COLO829 (cell line): ENCODE measurements at regions not wholly inside any gene's neighbourhood (a gene's known extent, or its start where the extent isn't known, plus 50 kb on each side); places are given as distances from the start of the nearest gene placed in this dataset.

Experiments
- DNase-seq: peaks from one replicate; pipeline ENCODE4 v3.0.0; 2012; ENCODE audit warnings: low spot score

DNA sequence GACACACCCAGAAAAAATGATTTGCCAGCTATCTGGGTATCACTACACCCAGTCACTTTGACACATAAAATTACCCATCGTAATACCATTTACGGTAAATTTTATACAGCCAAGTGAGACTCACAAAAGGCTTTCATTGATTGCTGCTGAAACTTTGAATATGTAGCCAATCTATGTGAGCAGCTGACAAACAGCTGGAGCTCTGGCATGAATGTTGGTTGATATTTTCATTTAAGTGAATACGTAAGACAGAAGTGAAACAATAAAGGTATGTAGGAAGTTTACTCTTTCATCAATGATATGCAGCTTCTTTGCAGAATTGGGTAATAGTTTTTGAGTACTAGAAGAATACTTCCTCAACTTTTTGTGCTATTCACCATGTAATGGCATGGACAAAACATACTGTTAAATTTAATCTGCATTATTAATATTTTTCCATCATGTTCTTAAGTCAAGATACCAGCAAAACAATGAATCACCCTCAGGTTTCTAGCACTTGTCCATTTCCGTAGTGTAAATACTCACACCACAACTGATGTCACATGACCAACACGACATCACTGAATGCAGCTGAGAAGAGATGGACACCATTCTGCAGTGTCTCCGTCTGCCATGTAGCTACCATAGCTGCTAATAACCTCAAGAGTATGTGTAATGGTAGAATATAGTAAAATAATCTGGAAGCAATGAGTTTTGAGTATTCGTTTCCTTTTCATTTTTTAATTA lies 205.9 kb upstream of the HES1 start:
- DNase-seq: no peak

DNA sequence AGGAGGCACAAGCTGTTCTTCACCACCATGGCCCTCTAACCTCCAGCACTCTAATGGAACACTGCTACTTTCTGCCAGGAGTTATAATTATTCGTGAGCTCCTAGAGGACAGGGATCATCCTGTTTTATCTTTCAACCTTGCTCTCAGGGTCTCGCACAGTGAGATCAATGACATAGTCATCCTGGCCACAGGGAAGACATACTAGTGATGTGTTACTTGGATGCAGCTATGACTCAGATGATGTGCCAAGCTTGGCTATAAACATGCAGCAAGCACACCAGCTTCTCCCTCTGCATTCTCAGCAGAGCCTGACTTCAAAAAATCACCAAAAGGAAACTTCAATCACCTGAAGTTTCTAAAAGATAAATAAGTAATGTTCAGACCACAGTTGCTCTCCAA lies 203.8 kb upstream of the HES1 start:
- DNase-seq: no peak

DNA sequence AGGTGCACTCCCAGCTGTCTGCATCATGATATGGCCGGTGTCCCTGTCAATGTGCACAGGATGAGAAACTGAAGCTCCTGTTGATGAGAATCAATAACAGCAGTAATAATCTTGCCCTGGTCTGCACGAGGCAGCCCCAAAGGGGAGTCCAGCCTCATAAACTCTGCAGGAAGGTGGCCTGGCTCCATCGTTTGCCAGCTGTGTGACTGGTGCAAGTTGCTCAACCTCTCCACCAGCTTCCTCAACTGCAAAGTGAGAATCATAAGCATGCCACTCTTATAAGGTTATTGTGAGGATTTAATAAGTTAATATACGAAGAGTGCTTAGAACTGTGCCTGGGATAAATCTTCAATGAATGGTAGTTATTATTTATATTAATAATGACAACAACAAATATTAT lies 203.4 kb upstream of the HES1 start:
- DNase-seq: no peak

DNA sequence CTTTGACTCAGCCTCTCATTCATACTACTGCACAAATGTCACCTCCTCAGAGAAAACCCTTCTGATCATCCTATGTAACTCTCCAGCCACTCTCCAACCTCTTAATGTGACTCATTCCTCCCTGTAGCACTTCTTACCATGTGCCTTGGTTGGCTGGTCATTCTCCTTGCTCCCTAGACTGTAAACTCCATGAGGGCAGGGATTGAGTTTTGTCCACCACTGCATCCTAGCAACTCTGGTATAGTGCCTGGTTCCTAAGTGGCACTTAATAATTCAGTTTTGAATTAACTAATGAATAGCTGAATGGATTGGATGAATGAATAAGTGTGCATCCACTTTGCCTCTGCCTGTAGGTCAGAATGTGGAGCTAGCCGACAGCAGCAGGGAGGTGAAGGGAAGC lies 202.5 kb upstream of the HES1 start:
- no peak for DNase-seq

DNA sequence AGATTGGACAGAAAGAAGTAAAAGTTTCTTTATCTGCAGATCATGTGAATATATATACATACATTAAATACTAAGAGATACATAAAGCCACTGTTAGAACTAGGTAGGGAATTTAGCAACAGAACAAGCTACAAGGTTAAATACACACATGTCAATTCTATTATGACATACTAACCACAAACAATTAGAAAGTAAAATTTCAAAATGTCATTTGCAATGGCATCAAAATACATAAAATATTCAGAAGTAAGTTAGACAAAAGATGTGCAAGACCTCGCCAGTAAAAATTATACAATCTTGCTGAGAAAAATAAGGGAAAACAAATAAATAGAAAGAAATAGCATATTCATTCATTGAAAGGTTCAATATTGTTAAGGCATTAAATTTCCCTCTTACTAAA lies 200.0 kb upstream of the HES1 start:
- no peak for DNase-seq

DNA sequence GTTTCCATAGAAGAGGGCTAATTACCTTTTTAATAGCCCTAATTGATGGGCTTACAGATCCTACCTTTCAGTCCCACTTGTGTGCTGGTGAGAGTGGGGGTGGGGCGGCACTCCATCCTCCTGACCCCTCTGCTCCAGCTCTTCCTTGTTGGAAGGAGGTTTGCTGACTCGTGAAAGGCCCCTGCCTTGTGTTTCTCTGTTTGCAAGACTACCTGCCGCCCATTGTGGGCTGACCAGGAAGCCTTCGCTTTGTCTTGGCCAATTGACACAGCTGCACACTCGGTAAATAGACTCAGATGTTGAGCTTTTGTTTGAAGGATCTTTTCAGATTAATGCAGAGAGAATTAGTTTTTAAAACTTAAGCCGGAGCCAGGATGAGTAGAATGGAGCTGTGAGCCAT lies 197.3 kb upstream of the HES1 start:
- no peak for DNase-seq

DNA sequence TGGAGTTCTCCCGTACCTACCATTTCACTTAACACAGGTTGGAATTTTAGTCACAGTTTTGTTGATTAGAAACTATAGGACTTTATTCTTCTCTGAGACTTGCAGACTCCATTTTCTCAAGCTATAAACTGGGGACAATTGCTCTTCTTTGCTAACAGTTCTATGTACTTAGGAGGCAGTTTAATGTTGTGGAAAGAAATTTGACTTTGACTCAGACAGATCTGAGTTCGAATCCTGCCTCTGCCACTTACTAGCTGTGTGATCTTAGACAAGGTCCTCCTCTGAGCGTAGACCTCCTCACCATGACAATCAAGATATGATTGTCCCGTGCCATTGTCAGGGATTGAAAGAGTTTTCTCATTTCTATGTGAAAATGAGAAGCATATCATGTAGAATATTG lies 196.4 kb upstream of the HES1 start:
- no peak for DNase-seq

DNA sequence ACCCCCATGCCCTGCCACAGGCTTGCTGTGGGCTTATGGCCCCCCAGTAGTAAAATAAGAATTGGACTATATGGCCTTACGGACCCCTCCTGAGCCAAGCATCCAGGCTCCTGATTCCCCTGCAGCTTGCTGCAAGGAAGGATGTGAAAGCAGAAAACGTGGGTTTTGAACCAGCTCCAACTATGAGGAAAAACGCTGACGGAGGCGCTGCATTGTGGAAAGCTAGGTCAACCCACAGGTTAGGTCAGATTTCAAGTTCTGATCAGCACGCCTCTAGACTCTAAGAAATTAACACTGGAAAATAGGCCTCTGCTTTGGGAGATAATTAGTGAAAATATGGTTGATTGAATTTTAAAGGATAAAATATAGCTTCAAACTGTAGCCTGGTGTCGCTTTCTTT lies 195.4 kb upstream of the HES1 start:
- DNase-seq: no peak

DNA sequence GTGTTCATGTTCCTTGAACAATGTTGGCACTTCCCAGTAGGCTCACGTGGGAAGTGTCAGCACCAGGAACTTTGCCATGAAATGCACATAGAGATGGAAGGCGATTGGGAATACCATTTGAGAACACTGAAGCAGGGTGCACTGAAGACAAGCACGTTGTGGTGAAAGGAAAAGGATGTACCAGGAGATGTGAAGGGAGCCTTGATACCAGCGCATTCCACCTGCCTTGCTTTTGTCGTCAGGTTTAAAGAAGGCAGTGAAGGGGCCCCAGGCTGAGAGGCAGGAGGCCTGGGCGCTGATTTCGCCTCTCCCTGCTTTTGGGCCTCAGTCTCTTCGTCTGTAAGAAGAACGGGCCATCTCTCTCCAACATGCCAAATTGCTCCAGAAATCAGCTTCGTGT lies 194.5 kb upstream of the HES1 start:
- DNase-seq: no peak

DNA sequence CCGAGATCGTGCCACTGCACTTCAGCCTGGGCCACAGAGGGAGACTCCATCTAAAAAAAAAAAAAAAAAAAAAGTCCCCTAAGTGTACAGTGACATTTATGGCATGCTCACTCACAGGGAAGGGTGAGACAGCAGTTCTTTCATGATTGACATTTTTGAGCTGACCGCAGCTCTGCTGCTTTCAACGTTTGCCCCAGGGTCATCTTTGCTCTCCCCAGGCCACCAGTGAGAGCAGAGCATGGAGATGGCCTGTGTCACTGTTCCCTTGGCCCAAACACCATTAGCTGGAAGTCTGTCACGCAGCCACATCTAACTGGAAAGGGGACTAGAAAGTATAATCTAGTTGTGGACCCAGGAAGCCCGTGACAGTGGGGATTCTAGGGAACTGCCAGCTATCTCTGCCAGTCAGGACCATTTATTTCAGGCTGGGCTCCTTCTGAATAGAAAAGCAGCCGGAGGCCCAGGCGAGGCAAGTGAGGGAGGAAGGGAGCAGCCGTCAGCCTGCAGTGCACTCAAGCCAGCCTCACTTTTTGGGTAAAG lies 193.4 kb upstream of the HES1 start:
- no peak for DNase-seq

DNA sequence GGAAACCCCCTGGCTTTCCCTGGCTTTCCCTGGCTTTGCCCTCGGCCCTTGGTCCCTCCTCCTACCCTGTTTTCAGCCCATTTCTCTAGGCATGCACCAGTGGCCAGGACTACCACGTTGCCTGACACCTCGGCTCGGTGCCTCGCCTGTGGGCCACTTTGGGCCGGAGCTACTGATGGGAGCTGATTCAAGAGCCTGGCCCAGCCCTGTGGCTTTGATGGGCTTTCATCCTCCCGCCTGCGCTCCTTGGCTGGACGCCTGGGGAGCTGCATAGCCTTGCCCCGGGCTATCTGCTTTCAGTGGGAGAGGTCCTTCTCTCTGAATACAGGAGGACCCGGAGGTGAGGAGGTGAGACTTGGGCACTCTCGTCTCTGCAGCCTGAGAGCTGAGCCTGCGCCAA lies 192.7 kb upstream of the HES1 start:
- DNase-seq: no peak

DNA sequence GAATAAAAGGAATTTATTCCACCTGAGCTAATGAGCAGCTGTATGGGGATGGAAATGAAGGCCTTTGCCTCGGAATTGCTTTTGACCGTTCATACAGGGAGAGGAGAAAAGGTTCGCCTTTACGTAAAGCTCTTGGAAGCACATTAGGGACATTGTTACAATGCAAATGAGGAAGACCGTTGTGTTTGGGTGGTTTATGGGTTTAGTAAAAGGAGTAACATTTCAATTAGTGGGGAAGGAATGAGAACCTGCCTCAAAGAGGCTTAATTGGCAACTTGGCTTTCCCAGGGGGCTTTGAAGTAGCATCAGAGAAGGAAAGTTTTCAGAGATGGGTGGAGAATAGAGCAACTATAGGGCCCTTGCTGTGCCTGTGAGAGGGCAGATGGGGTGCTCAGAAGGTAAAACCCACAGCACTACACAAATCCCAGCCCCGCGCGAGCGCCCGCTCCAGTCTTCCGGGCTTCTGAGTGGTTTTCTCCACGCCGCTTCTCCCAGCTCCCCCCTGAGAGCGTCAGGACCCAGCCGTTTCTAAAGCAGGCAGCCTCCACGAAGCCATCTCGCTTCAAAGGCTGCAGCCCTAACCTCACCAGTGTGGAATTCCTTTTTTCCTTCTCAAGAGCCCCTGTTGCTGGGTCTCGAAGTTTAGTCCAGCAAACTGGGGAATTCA lies 192.0 kb upstream of the HES1 start:
- no peak for DNase-seq

DNA sequence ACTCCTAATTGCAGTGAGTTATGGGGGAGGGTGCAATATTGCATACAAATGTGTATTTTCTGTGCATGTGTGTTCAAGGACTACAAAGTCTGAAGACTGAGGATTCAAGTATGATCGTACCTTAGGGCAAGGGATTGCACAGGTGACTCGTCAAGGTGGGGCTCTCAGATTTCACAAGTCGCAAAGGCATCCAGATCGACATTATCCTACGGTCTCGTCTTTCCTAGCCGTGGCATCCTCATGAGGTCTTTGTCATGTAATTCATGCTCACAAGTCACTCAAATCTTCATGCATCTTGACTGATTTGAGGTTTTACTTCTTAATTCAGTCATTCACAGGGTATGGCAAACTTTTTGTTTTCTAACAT lies 191.4 kb upstream of the HES1 start:
- DNase-seq: no peak

DNA sequence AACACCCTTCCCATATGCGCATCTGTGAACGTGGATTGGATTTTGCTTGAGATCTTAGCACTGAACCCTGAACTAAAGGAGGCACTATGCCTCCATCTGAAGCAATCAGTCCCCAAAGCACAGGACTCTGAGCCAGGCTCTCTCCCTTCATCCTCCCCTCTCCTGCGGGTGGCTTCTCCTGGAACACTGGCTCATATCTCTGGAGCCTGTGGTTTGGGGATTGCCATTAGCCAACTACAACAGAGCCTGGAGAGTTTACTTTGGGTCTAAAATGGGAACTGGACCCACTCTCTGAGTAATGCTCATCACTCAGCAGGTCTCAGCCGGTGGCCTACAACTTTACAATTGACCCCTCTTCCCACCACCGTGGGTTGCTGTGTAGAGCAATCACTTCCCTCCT lies 190.8 kb upstream of the HES1 start:
- no peak for DNase-seq

DNA sequence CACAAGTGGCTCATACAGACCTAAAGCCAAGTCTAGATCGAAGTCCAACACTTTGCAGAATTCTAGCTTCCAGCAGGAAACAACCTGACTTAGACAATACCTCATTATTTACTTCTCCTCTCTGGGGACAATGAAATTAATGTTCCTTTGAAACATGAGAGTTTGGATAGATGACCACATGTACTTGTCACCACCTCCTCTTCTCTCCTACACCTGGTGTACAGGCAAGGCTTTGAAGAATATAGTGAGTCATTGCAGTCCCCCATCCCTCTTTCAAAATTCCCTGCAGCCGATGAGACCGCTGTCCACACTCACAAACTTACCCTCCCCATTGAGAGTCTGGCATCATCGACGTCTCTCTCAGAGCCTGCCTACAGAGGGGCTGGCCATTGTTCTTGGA lies 189.0 kb upstream of the HES1 start:
- DNase-seq: no peak

DNA sequence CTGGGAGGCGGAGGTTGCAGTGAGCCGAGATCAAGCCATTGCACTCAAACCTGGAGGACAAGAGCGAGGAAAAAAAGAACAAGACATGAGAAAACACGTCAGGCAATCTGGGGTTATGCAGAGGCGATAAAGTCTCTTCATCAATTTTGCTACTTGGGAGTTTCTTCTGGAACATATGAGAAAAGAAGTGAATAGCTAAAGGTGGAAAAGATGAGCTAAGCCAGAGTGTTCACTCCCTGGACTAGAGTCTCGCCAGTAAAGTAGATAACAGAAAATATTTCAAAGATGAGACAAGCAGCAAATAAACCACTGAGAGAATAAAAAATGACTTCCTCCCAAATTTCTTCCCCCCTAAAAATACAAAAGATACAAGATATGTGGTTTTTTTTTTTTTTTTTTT lies 188.4 kb upstream of the HES1 start:
- DNase-seq: no peak

DNA sequence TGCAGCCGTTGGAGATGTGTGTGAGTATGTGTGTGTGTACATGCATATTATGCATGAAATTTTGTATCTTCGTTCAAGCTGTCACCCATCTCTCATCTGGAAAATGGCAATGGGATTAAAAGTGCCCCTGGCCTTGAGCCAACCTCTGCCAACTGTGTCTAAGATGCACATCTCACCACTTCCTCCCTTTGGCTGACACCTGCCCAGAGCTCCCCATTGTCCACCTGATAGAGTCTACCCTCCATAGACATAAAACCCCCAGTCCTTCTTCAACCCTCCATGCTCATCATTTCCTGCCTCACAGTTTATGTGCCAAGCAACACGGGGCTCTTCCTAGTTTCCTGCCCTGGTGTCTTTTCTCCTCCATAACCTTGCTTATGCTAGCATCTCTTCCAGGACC lies 187.5 kb upstream of the HES1 start:
- DNase-seq: no peak

DNA sequence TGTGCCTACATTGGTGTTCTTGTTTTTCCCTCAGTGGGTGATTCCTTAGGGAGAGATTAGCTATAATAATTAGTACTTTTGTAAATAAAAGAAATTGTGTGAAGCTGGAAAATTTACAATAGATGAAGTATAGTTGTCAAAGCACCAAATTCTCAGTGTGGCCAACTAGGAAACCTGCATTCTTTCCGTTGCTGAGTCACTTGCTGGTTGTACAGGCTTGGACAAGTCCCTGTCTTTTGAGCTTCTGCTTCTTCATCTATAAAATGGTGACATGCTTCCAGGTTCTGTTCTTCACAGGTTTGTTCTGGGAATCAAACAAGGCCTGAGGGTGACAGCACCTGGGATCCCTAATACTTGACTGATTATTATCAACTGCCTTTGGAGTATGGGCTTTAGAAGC lies 184.1 kb upstream of the HES1 start:
- DNase-seq: no peak

DNA sequence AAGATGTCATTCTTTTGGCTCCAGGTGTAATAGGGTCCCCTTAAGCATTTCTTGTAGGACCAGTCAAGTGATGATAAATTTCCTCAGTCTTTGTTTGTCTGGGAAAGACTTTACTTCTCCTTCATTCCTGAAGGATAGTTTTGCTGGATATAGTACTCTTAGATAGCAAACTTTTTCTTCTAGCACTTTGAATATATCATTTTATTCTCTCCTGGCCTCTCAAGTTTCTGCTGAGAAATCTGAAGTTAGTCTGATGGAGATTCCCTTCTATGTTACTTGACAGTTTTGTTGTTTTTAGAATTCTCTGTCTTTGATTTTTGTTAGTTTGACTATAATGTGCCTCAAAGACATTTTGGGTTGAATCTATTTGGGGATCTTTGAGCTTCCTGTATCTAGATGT lies 181.2 kb upstream of the HES1 start:
- no peak for DNase-seq

DNA sequence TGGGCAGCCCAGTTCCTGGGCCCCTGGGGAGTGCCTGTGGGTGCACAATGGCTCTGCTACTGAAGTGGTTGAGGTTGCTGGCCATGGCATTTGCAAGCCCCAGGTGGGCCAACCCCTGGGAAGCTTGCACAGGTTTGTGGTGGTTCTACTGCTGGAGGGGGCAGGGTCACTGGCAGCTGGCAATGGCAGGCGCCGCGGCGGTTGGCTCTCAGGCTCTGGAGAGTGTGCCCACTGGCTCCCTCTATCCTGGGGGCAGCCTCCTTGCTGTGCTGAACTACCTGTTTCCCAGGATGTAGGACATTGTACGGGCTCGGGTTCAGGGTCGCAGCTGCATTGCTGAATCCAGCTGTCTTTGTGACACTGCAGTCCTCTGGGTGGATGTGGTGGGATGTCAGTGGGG lies 180.2 kb upstream of the HES1 start:
- DNase-seq: no peak

DNA sequence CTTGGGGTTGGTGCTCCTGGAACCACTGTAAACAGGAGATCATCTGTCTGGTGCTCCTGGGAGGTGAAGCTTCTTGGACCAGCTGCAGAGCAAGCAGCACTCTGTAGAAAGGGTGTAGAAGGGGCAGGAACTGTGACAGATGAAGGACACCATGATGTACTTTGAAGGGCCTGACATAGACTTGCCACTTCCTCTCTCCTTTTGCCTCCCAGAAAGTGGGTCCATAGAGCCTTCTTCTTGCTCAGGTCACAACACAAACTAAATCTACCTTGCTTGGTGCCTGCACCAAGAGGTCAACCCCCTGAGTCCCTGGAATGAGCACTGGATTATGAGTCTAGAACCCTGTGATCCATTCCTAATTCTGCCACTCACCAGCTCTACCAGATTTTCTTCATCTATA lies 176.1 kb upstream of the HES1 start:
- no peak for DNase-seq

DNA sequence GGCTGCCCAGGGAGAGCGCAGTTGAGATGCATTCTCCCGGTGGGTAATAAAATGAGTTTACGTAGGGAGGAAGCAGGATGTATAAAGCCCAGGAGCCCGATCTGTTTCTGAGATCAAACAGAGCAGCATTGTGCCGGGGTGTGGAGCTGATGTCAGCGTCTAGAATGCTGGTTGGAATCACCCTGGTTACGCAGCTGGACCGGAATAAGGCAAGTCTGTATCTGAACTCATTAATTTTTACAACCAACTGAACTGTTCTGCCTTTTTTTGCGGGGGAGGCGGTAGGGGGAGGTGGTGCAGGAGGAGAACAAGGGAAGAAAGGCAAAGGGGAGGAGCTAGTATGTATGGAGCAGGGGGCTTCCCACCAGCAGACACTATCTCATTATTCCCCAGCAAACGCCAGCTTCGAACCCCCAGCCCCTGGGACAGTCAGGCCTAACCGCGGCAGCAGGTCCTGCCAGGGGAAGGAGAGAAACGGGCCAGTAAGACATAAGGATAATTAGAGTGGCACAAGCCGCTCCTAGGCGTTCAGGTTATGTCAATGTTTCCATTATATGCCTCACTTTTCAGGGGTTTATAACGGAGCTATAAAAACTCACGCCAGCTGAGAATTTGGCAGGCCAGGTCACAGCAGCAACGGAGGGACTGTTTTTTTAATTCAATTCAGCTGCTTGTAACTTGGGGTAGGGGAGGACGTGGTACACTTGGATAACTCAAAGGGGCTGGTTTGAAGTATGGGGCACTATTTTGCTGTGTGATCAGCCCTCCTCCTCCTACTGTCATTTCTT lies 175.3 kb upstream of the HES1 start:
- peak; percentile 98 for DNase-seq

DNA sequence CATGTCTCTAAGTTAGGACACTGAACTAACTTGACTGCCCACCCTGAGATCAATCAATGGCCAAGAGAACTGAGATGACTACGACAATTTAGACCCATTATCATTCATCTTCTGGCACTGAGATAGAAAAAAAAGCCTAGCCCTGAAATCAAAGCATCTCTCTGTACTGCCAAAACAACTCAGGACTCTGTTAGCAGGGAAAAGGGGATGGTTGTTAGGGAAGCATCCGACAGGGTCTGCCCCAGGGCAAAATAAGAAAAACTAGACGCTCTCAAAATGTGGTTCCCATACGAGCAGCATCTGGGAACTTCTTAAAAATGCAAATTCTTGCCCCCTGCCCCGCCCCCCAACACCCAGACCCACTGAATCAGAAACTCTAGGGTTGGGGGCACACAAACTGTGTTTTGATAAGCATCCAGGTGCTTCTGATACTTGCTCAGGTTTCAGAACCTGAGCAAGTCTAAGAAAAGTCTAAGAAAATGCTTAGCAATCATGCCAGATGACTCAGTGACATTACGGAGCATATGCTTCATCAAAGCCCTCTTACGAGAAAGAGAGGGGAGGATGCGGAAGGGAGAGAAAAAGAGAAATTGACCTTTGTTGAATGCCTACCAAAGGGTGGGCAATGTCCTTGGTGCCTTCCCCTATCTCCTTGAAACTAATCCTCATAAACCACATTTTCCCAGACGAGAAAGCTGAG lies 172.8 kb upstream of the HES1 start:
- peak; percentile 97 for DNase-seq
